ENCODE measurements at regions not wholly inside any gene's neighbourhood (a gene's known extent, or its start where the extent isn't known, plus 50 kb on each side); places are given as distances from the start of the nearest gene placed in this dataset.

GRCh38 chr1:55877437-55878232, 662.5 kb upstream of the USP24 start:
- no peak overlapping the region for H3K4me3 ChIP-seq (replicated peaks in 1 of 3; ENCODE audit: insufficient read depth in 1 of 3, low read depth in 2 of 3, low read length in 3 of 3)
- WGBS (ENCODE audit: low lambda C conversion rate), result 25% methylated on average over 6 of the region's 6 CpGs
- no peak for FAIRE-seq
- no peak overlapping the region for H2AFZ ChIP-seq (ENCODE audit: low read length)
- CTCF ChIA-PET (ENCODE audit: low intra/inter-chr PET ratio, low total read pairs), result no interaction called here
- no peaks in the 10 kb centered on the region for H3K9me3 ChIP-seq (ENCODE audit: low read length)
- H3K4me1 ChIP-seq (ENCODE audit: insufficient read depth, low read length), result no peaks in the 10 kb centered on the region
- no peak for ATAC-seq
- H3K27ac ChIP-seq (ENCODE audit: extremely low read length, insufficient read depth, low read length), result no peak overlapping the region
- intact Hi-C loops (cut with micrococcal nuclease; ENCODE audit: unreplicated experiment), result no loop called here
- H3K27me3 ChIP-seq (ENCODE audit: control insufficient read depth in 1 of 2, insufficient read depth in 2 of 2, low read length in 2 of 2), result no peaks in the 10 kb centered on the region
- no peak overlapping the region for H3K9ac ChIP-seq (ENCODE audit: insufficient read depth, low read depth, low read length)
- no peaks in the 10 kb centered on the region for H4K20me1 ChIP-seq (ENCODE audit: insufficient read depth, low read length)
- no peaks in the 10 kb centered on the region for H3K36me3 ChIP-seq (replicated peaks in 1 of 2; ENCODE audit: control insufficient read depth in 1 of 2, insufficient read depth in 2 of 2, low read length in 2 of 2)
- in situ Hi-C loops (cut with HindIII; ENCODE audit: extremely low pct_ligation_motif_present, low pct_unique_long_range_greater_than_20kb), result loop anchor here (25.0 kb wide), 1 partner anchor 390 kb away; no protein-coding TSS in a partner anchor
- POLR2A ChIA-PET, result no interaction called here
- H3K79me2 ChIP-seq (ENCODE audit: insufficient read depth, low read length), result no peaks in the 10 kb centered on the region
- no TSS peak for BruUV-seq (replicated peaks)
- no peak overlapping the region for H3K4me2 ChIP-seq (ENCODE audit: low read depth, low read length)
- no peak for DNase-seq (ENCODE audit: low spot score)
- TF ChIP-seq RFX3 (CRISPR knock-in tag; IDR thresholded peaks at IDR 0.05) (no peak), ZNF274 (CRISPR knock-in tag; IDR thresholded peaks at IDR 0.05) (no peak), PAXIP1 (CRISPR knock-in tag; conservative IDR thresholded peaks at IDR 0.05) (no peak), GMEB2 (CRISPR knock-in tag; IDR thresholded peaks at IDR 0.05; ENCODE audit: low read depth) (no peak), SOX6 (IDR thresholded peaks at IDR 0.05) (no peak), SOX6 (CRISPR knock-in tag; IDR thresholded peaks at IDR 0.05) (no peak), PRDM15 (CRISPR knock-in tag; IDR thresholded peaks at IDR 0.05) (no peak), ERF (CRISPR knock-in tag; IDR thresholded peaks at IDR 0.05) (no peak), CSRNP2 (CRISPR knock-in tag; conservative IDR thresholded peaks at IDR 0.05; ENCODE audit: low read depth) (no peak)
- TF ChIP-seq, protein P1, sequence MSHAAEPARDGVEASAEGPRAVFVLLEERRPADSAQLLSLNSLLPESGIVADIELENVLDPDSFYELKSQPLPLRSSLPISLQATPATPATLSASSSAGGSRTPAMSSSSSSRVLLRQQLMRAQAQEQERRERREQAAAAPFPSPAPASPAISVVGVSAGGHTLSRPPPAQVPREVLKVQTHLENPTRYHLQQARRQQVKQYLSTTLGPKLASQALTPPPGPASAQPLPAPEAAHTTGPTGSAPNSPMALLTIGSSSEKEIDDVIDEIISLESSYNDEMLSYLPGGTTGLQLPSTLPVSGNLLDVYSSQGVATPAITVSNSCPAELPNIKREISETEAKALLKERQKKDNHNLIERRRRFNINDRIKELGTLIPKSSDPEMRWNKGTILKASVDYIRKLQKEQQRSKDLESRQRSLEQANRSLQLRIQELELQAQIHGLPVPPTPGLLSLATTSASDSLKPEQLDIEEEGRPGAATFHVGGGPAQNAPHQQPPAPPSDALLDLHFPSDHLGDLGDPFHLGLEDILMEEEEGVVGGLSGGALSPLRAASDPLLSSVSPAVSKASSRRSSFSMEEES (CRISPR knock-in tag; IDR thresholded peaks at IDR 0.05), result no peak
- TF ChIP-seq, protein P2, sequence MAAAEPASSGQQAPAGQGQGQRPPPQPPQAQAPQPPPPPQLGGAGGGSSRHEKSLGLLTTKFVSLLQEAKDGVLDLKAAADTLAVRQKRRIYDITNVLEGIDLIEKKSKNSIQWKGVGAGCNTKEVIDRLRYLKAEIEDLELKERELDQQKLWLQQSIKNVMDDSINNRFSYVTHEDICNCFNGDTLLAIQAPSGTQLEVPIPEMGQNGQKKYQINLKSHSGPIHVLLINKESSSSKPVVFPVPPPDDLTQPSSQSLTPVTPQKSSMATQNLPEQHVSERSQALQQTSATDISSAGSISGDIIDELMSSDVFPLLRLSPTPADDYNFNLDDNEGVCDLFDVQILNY (CRISPR knock-in tag; conservative IDR thresholded peaks at IDR 0.05), result no peak
